ENCODE measurements at regions not wholly inside any gene's neighbourhood (a gene's known extent, or its start where the extent isn't known, plus 50 kb on each side); places are given as distances from the start of the nearest gene placed in this dataset.

GRCh38 chr4:54872261-54872660 is 214.5 kb downstream of the KIT start:
- Histone ChIP-seq H3K27me3 (replicated peaks in 2 of 5; ENCODE audit: control insufficient read depth in 4 of 5, insufficient read depth in 5 of 5, low read length in 4 of 5) (no peaks in the 10 kb centered on the region), H3K36me3 (ENCODE audit: control insufficient read depth in 4 of 4, insufficient read depth in 4 of 4, low read length in 3 of 4) (no peaks in the 10 kb centered on the region), H3K4me3 (ENCODE audit: control insufficient read depth in 1 of 7, extremely low read depth in 1 of 7, insufficient read depth in 4 of 7, low read depth in 2 of 7, low read length in 6 of 7) (no peak overlapping the region), H3K27ac (ENCODE audit: insufficient read depth in 1 of 2, low read depth in 1 of 2, low read length in 2 of 2, poor library complexity in 1 of 2, severe bottlenecking in 2 of 2) (no peak overlapping the region), H3K9me3 (ENCODE audit: control extremely low read depth in 1 of 5, control insufficient read depth in 4 of 5, insufficient read depth in 2 of 5, low read depth in 1 of 5, low read length in 4 of 5) (peaks cover 0 to 4% (median 0%) of the 10 kb centered on the region in 5 experiments), H3K4me1 (ENCODE audit: control extremely low read depth in 1 of 4, control insufficient read depth in 4 of 4, insufficient read depth in 4 of 4, low read length in 3 of 4) (no peaks in the 10 kb centered on the region)
- ChIA-PET POLR2A (no interaction called here), CTCF (no interaction called here)
- no peak for DNase-seq
- WGBS (ENCODE audit: insufficient coverage): 90% methylated on average over 2 of the region's 3 CpGs

- Histone ChIP-seq H3K36me3 (ENCODE audit: control insufficient read depth in 4 of 4, insufficient read depth in 4 of 4, low read length in 3 of 4) (no peaks in the 10 kb centered on the region), H3K4me1 (ENCODE audit: control extremely low read depth in 1 of 4, control insufficient read depth in 4 of 4, insufficient read depth in 4 of 4, low read length in 3 of 4) (no peaks in the 10 kb centered on the region), H3K27ac (ENCODE audit: insufficient read depth in 1 of 2, low read depth in 1 of 2, low read length in 2 of 2, poor library complexity in 1 of 2, severe bottlenecking in 2 of 2) (no peak overlapping the region), H3K4me3 (ENCODE audit: control insufficient read depth in 1 of 7, extremely low read depth in 1 of 7, insufficient read depth in 4 of 7, low read depth in 2 of 7, low read length in 6 of 7) (no peak overlapping the region), H3K27me3 (replicated peaks in 2 of 5; ENCODE audit: control insufficient read depth in 4 of 5, insufficient read depth in 5 of 5, low read length in 4 of 5) (no peaks in the 10 kb centered on the region), H3K9me3 (ENCODE audit: control extremely low read depth in 1 of 5, control insufficient read depth in 4 of 5, insufficient read depth in 2 of 5, low read depth in 1 of 5, low read length in 4 of 5) (peaks cover 0 to 5% (median 3%) of the 10 kb centered on the region in 5 experiments)
- no peak for DNase-seq
- WGBS (ENCODE audit: insufficient coverage): no CpG with 5 or more reads among the region's 3 CpGs
- POLR2A ChIA-PET: no interaction called here
- CTCF ChIA-PET: no interaction called here
These were observed 206.0 kb downstream of the KIT start for GRCh38 chr4:54863571-54864255.

GRCh38 chr4:54861201-54861600 is 203.4 kb downstream of the KIT start:
- ChIA-PET CTCF (no interaction called here), POLR2A (no interaction called here)
- H3K9me3 ChIP-seq (ENCODE audit: control extremely low read depth in 1 of 5, control insufficient read depth in 4 of 5, insufficient read depth in 2 of 5, low read depth in 1 of 5, low read length in 4 of 5): peaks cover 0 to 5% (median 3%) of the 10 kb centered on the region in 5 experiments
- no peaks in the 10 kb centered on the region for H3K27me3 ChIP-seq (replicated peaks in 2 of 5; ENCODE audit: control insufficient read depth in 4 of 5, insufficient read depth in 5 of 5, low read length in 4 of 5)
- no peak overlapping the region for H3K27ac ChIP-seq (ENCODE audit: insufficient read depth in 1 of 2, low read depth in 1 of 2, low read length in 2 of 2, poor library complexity in 1 of 2, severe bottlenecking in 2 of 2)
- DNase-seq: no peak
- no peaks in the 10 kb centered on the region for H3K4me1 ChIP-seq (ENCODE audit: control extremely low read depth in 1 of 4, control insufficient read depth in 4 of 4, insufficient read depth in 4 of 4, low read length in 3 of 4)
- WGBS (ENCODE audit: insufficient coverage): 100% methylated on average over 1 of the region's 2 CpGs
- H3K36me3 ChIP-seq (ENCODE audit: control insufficient read depth in 4 of 4, insufficient read depth in 4 of 4, low read length in 3 of 4): no peaks in the 10 kb centered on the region
- no peak overlapping the region for H3K4me3 ChIP-seq (ENCODE audit: control insufficient read depth in 1 of 7, extremely low read depth in 1 of 7, insufficient read depth in 4 of 7, low read depth in 2 of 7, low read length in 6 of 7)

GRCh38 chr4:54855191-54855854 is 197.6 kb downstream of the KIT start:
- peaks cover 0 to 3% (median 0%) of the 10 kb centered on the region in 5 experiments for H3K9me3 ChIP-seq (ENCODE audit: control extremely low read depth in 1 of 5, control insufficient read depth in 4 of 5, insufficient read depth in 2 of 5, low read depth in 1 of 5, low read length in 4 of 5)
- H3K27ac ChIP-seq (ENCODE audit: insufficient read depth in 1 of 2, low read depth in 1 of 2, low read length in 2 of 2, poor library complexity in 1 of 2, severe bottlenecking in 2 of 2): no peak overlapping the region
- H3K4me3 ChIP-seq (ENCODE audit: control insufficient read depth in 1 of 7, extremely low read depth in 1 of 7, insufficient read depth in 4 of 7, low read depth in 2 of 7, low read length in 6 of 7): no peak overlapping the region
- no peaks in the 10 kb centered on the region for H3K36me3 ChIP-seq (ENCODE audit: control insufficient read depth in 4 of 4, insufficient read depth in 4 of 4, low read length in 3 of 4)
- 96% methylated on average over 9 of the region's 9 CpGs for WGBS (ENCODE audit: insufficient coverage)
- no peak for DNase-seq
- H3K4me1 ChIP-seq (ENCODE audit: control extremely low read depth in 1 of 4, control insufficient read depth in 4 of 4, insufficient read depth in 4 of 4, low read length in 3 of 4): no peaks in the 10 kb centered on the region
- ChIA-PET CTCF (interaction anchor here (1.1 to 2.0 kb wide), 2 partner anchors 14 to 105 kb away, joined by 3 to 5 read pairs; no protein-coding TSS in a partner anchor), POLR2A (no interaction called here)
- H3K27me3 ChIP-seq (replicated peaks in 2 of 5; ENCODE audit: control insufficient read depth in 4 of 5, insufficient read depth in 5 of 5, low read length in 4 of 5): no peaks in the 10 kb centered on the region

- ChIA-PET POLR2A (no interaction called here), CTCF (no interaction called here)
- H3K4me1 ChIP-seq (ENCODE audit: control extremely low read depth in 1 of 4, control insufficient read depth in 4 of 4, insufficient read depth in 4 of 4, low read length in 3 of 4): no peaks in the 10 kb centered on the region
- H3K4me3 ChIP-seq (ENCODE audit: control insufficient read depth in 1 of 7, extremely low read depth in 1 of 7, insufficient read depth in 4 of 7, low read depth in 2 of 7, low read length in 6 of 7): no peak overlapping the region
- H3K27ac ChIP-seq (ENCODE audit: insufficient read depth in 1 of 2, low read depth in 1 of 2, low read length in 2 of 2, poor library complexity in 1 of 2, severe bottlenecking in 2 of 2): no peak overlapping the region
- no peaks in the 10 kb centered on the region for H3K9me3 ChIP-seq (ENCODE audit: control extremely low read depth in 1 of 5, control insufficient read depth in 4 of 5, insufficient read depth in 2 of 5, low read depth in 1 of 5, low read length in 4 of 5)
- no peak for DNase-seq
- H3K27me3 ChIP-seq (replicated peaks in 2 of 5; ENCODE audit: control insufficient read depth in 4 of 5, insufficient read depth in 5 of 5, low read length in 4 of 5): no peaks in the 10 kb centered on the region
- no peaks in the 10 kb centered on the region for H3K36me3 ChIP-seq (ENCODE audit: control insufficient read depth in 4 of 4, insufficient read depth in 4 of 4, low read length in 3 of 4)
- 100% methylated on average over 1 of the region's 2 CpGs for WGBS (ENCODE audit: insufficient coverage)
These were observed 194.8 kb downstream of the KIT start for GRCh38 chr4:54852602-54853001.

- DNase-seq: no peak
- H3K9me3 ChIP-seq (ENCODE audit: control extremely low read depth in 1 of 5, control insufficient read depth in 4 of 5, insufficient read depth in 2 of 5, low read depth in 1 of 5, low read length in 4 of 5): no peaks in the 10 kb centered on the region
- WGBS (ENCODE audit: insufficient coverage): 100% methylated on average over 1 of the region's 1 CpG
- no peaks in the 10 kb centered on the region for H3K4me1 ChIP-seq (ENCODE audit: control extremely low read depth in 1 of 4, control insufficient read depth in 4 of 4, insufficient read depth in 4 of 4, low read length in 3 of 4)
- ChIA-PET POLR2A (interaction anchor here (0.6 kb wide), 1 partner anchor 8 kb away, joined by 3 read pairs; no protein-coding TSS in a partner anchor), CTCF (no interaction called here)
- no peak overlapping the region for H3K4me3 ChIP-seq (ENCODE audit: control insufficient read depth in 1 of 7, extremely low read depth in 1 of 7, insufficient read depth in 4 of 7, low read depth in 2 of 7, low read length in 6 of 7)
- no peaks in the 10 kb centered on the region for H3K36me3 ChIP-seq (ENCODE audit: control insufficient read depth in 4 of 4, insufficient read depth in 4 of 4, low read length in 3 of 4)
- H3K27ac ChIP-seq (ENCODE audit: insufficient read depth in 1 of 2, low read depth in 1 of 2, low read length in 2 of 2, poor library complexity in 1 of 2, severe bottlenecking in 2 of 2): no peak overlapping the region
- no peaks in the 10 kb centered on the region for H3K27me3 ChIP-seq (replicated peaks in 2 of 5; ENCODE audit: control insufficient read depth in 4 of 5, insufficient read depth in 5 of 5, low read length in 4 of 5)
These were observed 194.3 kb downstream of the KIT start for GRCh38 chr4:54852054-54852453.

- no peaks in the 10 kb centered on the region for H3K9me3 ChIP-seq (ENCODE audit: control extremely low read depth in 1 of 5, control insufficient read depth in 4 of 5, insufficient read depth in 2 of 5, low read depth in 1 of 5, low read length in 4 of 5)
- peaks cover 0 to 25% (median 17%) of the 10 kb centered on the region in 4 experiments for H3K4me1 ChIP-seq (ENCODE audit: control extremely low read depth in 1 of 4, control insufficient read depth in 4 of 4, insufficient read depth in 4 of 4, low read length in 3 of 4)
- 93% methylated on average over 2 of the region's 2 CpGs for WGBS (ENCODE audit: insufficient coverage)
- POLR2A ChIA-PET: no interaction called here
- no peak overlapping the region for H3K4me3 ChIP-seq (ENCODE audit: control insufficient read depth in 1 of 7, extremely low read depth in 1 of 7, insufficient read depth in 4 of 7, low read depth in 2 of 7, low read length in 6 of 7)
- CTCF ChIA-PET: no interaction called here
- H3K36me3 ChIP-seq (ENCODE audit: control insufficient read depth in 4 of 4, insufficient read depth in 4 of 4, low read length in 3 of 4): no peaks in the 10 kb centered on the region
- no peak overlapping the region for H3K27ac ChIP-seq (ENCODE audit: insufficient read depth in 1 of 2, low read depth in 1 of 2, low read length in 2 of 2, poor library complexity in 1 of 2, severe bottlenecking in 2 of 2)
- no peak for DNase-seq
- H3K27me3 ChIP-seq (replicated peaks in 2 of 5; ENCODE audit: control insufficient read depth in 4 of 5, insufficient read depth in 5 of 5, low read length in 4 of 5): no peaks in the 10 kb centered on the region
These were observed 187.2 kb downstream of the KIT start for GRCh38 chr4:54844911-54845310.
